WI38 (cell line): ENCODE measurements at regions not wholly inside any gene's neighbourhood (a gene's known extent, or its start where the extent isn't known, plus 50 kb on each side); places are given as distances from the start of the nearest gene placed in this dataset.

ENCODE experiments used
- H3K4me3 ChIP-seq: 2 replicates; pipeline ENCODE4 v1.5.1; 2011; ENCODE audit warnings: low read depth, mild to moderate bottlenecking, control low read depth, low read length
- TF ChIP-seq, protein P1 (sequence below): IDR thresholded peaks from 2 replicates; pipeline ENCODE4 v1.5.1; 2012; ENCODE audit warnings: low read depth, mild to moderate bottlenecking, control low read depth, low read length

GRCh38 chr12:107223821-107224220 is 130.5 kb upstream of the CRY1 start:
- no peak overlapping the region for H3K4me3 ChIP-seq
- TF ChIP-seq, protein P1, sequence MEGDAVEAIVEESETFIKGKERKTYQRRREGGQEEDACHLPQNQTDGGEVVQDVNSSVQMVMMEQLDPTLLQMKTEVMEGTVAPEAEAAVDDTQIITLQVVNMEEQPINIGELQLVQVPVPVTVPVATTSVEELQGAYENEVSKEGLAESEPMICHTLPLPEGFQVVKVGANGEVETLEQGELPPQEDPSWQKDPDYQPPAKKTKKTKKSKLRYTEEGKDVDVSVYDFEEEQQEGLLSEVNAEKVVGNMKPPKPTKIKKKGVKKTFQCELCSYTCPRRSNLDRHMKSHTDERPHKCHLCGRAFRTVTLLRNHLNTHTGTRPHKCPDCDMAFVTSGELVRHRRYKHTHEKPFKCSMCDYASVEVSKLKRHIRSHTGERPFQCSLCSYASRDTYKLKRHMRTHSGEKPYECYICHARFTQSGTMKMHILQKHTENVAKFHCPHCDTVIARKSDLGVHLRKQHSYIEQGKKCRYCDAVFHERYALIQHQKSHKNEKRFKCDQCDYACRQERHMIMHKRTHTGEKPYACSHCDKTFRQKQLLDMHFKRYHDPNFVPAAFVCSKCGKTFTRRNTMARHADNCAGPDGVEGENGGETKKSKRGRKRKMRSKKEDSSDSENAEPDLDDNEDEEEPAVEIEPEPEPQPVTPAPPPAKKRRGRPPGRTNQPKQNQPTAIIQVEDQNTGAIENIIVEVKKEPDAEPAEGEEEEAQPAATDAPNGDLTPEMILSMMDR: peak; percentile 6; the same call in 1 of the 2 replicates

DNA sequence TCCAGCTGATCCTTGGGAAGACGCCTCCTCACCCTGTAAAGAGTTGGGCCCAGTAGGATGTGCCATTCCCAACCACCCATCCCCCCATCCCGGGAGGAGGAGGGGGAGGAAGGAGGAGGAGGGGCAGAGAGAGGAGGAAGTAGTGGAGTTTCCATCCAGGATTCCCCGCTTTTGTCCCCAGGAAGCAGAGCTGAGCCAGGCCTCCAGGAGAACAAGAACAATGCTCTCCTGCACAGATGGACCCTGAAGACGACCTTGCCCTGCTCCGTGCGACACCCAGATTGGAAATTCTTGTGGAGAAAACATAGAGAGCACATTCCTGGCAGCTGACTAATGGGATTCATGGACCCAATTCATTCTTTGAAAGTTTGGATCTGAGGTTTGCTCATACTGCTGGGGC is 132.3 kb upstream of the CRY1 start:
- TF ChIP-seq, protein P1: no peak
- no peak overlapping the region for H3K4me3 ChIP-seq

DNA sequence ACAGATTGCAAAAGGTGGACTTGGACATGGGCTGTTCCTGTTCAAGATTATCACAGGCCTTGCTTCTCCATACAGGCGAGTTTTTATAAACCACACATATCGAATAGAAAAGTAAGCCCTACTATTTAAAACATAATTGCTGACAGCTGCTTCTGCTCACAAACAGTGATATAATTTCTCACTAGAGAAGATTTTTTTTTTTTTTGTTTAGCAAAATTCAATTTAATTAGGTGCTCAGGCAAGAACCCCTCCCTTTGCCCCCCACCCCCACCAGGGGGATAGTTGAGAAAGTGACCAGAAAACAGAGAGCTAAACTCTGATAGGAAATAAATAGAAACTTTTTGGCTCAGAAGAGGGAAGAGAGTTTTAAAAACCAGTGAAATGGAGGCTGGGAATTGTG is 132.8 kb upstream of the CRY1 start:
- no peak overlapping the region for H3K4me3 ChIP-seq
- TF ChIP-seq, protein P1: no peak

DNA sequence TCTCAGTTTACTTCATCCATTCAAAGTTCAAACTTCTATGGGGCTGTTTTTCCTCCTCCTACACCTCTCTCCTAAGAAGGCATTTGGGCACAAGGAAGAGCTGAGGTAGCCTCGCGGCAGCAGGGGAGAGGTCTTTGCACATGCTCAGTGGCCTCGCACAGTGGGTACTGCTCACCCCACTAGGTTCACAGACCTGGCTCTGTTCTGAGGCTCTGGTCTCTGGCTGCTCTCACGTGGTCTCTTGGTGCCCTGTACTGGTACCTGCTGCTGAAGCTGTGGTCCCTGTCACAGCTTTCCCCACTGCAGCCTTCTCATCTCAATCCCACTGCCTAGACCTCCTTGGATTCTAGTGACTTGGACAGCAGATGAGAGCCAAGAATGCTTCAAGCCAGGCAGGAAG is 134.7 kb upstream of the CRY1 start:
- TF ChIP-seq, protein P1: no peak
- H3K4me3 ChIP-seq: no peak overlapping the region

- no peak overlapping the region for H3K4me3 ChIP-seq
- TF ChIP-seq, protein P1: no peak
Measured at GRCh38 chr12:107229827-107230226, 136.5 kb upstream of the CRY1 start.

DNA sequence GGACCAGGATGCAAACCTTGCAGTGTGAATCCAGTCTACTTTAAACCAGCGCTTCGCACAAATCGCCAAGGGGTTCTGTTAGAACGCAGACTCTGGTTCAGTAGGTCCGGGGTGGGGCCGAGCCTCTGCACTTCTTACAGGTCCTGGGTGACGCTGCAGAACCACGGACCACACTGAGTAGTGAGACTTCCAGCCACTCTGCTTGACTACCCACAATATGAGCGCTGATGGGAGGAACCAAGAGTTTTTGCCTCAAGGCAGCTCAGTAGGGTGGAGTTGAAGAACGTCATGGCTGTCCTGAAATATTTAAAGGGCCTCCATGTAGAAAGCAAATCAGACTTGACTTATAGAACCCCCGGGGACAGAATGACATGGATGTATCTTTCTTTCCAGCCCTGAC is 138.0 kb upstream of the CRY1 start:
- TF ChIP-seq, protein P1: no peak
- H3K4me3 ChIP-seq: no peak overlapping the region

DNA sequence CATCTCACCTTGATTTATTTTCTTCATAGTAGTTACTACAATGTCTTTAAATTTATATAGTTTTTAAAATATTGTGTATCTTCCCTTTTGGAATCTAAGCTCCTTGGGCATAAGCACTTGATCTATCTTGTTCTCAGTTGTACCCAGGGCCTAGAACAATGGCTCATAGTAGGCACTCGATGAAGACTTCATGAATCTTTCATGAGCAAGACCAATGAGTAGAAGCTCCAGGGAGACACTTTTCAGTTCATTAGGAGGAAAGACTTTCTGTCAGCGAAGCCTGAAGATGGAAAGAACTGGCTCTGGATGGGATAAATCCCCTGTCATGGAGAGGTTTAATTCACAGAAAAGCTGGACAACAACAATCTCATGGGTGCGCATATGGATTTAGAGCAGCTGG is 140.2 kb upstream of the CRY1 start:
- H3K4me3 ChIP-seq: no peak overlapping the region
- TF ChIP-seq, protein P1: no peak
